Stimulated activated CD8-positive, alpha-beta memory T cell treated with anti-CD3 and anti-CD28 coated beads, Interleukin-4, amount 100 ng/mL, for 4 hours (primary cell): ENCODE measurements at regions not wholly inside any gene's neighbourhood (a gene's known extent, or its start where the extent isn't known, plus 50 kb on each side); places are given as distances from the start of the nearest gene placed in this dataset.
"Not testable (repeated sequence)": the region's sequence is repeated elsewhere in the genome, so short reads cannot be mapped to it uniquely, and the experiment has no call there.

ENCODE experiments used
- DNase-seq, 2 donors: peaks; one replicate each; pipeline ENCODE4 v3.0.0-alpha.2; 2020; ENCODE audit warnings: low read depth in 2 of 2, low spot score in 1 of 2

GRCh38 chr1:61028136-61028535 is 54.2 kb upstream of the NFIA start:
- DNase-seq, result no peak

DNA sequence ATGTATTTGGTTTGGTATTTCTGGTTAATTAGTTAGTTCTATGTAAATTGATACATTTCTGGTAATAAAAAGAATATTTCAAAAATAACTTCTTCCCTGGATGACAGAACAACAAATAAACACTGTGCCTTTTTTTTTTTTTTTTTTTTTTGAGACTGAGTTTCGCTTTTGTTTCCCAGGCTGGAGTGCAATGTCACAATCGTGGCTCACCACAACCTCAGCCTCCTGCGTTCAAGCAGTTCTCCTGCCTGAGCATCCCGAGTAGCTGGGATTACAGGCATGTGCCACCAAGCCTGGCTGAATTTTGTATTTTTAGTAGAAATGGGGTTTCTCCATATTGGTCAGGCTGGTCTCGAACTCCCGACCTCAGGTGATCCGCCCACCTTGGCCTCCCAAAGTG is 64.3 kb upstream of the NFIA start:
- DNase-seq, result not testable (repeated sequence)

DNA sequence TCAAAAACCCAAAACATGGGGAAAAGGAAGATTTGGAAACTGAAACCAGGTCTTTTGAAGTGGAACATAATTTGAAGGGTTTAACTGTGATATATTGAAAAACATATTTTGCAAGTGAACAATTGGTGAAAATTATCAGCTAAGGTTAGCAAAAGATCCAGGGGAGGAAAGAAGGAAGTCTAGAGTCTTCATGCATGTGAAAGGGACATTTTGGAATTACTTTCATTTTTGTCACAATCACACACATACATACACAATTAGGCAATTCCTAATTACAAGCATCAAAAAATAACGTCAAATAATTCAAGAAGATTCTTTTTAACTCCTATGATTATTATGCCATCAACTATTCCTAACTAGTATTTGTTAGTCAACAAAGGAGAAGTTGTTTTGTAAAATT is 64.7 kb upstream of the NFIA start:
- no peak for DNase-seq

GRCh38 chr1:61013946-61014667 is 68.3 kb upstream of the NFIA start:
- no peak for DNase-seq

- DNase-seq, result no peak
Measured at GRCh38 chr1:61013189-61013945, 69.0 kb upstream of the NFIA start.

GRCh38 chr1:61012341-61012761 is 70.0 kb upstream of the NFIA start:
- no peak for DNase-seq

DNA sequence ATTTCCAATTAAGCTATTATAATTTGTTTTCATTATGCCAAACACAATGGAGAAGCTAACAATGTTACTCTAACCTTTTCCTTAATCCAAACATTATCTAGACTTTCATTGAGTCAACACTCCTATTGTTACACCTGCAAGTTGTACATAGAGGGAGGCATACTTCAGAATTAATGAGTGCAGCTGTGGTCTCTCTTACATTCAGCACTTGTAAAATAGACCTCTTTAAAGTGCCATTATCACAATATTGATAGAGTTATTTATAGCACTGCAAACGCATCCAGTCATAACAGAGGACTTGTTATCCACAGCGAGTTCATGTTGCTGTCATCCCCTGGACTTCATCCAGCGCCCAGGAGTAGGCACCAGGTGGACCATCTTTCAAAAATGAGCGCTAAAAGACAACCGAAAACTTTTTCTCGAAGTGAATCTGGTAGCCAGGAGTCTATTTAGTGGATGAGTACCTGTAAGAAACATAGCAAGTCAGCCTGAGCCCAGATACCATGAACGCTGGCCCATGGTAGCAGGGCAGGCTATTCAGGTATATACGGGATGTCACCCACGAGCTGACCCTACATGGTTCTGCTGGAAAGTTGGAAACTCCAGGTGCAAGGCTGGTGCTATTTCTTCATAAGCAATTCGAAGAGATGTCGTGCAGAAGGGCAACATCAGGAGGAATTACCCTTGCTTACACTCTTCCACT is 70.6 kb upstream of the NFIA start:
- DNase-seq, result no peak

DNA sequence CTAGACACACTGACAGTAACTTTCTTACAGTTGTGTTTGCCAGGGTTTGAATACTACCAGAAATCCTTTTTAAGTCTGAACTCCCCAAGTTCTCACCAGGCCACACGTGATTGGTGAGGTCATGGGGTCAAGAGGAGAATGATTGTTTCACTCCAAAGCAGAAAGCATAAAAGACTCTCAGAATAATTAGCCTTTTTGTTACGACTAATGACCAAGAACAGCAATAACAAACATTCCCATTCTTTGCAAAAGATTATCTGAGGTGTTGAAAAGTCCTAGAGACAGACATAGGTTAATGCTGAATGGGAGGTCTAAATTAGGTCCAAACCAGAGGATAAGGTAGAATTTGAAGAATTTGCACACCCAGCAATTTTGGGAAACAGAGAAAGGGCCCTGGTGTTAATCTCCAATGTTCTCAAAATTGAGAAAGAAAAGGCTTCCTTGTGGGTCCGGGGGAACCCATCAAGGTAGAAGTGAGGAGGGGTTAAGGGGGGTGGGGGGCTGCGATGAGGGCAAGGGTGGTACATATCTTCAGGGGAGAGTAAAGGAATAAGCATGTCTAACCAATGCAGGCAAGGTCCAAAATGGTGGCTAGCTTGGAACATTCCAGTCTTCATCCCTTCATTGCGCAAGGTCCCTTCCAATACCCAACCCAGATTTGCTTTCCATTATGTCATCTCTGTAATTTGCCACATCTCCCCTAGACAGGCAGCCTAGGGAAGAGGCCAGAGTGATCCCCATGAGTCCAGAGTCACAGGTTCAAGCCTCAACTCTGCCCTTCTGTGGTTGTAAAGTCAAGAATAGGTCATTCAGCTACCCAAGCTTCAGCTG is 74.6 kb upstream of the NFIA start:
- DNase-seq, result no peak

- DNase-seq, result no peak
Measured at GRCh38 chr1:61005614-61006580, 76.5 kb upstream of the NFIA start.

- no peak for DNase-seq
Measured at GRCh38 chr1:61004262-61005003, 77.9 kb upstream of the NFIA start.

- DNase-seq, result no peak
Measured at GRCh38 chr1:61000327-61000726, 82.0 kb upstream of the NFIA start.

GRCh38 chr1:60998786-60999185 is 83.6 kb upstream of the NFIA start:
- DNase-seq, result no peak

DNA sequence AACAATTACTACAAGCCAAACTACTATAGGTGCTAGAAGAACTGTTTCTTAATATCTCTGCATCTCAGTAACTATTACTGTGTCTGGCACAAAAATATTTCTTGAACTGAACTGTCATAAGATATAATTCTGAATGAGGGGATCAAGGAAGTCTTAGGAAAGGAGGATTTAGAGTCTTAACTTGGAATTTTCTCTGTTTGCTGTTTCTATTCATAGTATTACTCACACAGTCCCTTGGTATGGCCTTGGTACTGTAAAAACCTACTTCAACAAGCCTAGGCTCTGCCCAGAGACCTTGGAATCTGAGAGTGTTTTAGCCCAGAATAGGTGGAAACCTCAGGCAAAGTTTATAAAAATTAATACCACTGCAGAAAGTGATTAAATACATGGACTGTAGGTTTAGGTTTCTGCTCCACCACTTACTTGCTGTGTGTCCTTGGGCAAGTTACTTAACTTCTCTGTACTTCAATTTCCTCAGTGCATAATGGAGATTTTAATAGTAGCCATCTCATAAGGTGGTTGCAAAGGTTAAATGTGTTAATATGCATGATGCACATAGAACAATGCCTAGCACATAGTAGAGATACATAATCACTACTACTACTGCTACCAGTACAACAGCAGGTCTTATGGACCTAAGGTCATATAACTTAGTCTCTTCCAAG is 87.4 kb upstream of the NFIA start:
- DNase-seq, result no peak

DNA sequence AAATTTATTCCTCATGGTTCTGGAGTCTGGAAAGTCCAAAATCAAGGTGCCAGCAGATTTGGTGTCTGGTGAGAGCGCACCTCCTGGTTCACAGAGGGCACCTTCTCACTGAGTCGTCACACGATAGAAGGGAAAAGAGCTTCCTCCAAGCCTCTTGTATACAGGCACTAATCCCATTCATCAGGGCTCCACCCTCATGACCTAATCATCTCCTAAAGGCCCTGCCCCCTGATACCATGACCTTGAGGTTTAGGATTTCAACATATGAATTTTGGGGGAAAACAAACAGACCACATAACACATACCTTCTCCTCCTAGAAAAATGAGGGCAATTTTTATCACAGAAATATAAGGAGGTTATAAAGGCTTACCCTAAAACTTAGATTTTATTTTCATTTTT is 88.0 kb upstream of the NFIA start:
- DNase-seq, result no peak

DNA sequence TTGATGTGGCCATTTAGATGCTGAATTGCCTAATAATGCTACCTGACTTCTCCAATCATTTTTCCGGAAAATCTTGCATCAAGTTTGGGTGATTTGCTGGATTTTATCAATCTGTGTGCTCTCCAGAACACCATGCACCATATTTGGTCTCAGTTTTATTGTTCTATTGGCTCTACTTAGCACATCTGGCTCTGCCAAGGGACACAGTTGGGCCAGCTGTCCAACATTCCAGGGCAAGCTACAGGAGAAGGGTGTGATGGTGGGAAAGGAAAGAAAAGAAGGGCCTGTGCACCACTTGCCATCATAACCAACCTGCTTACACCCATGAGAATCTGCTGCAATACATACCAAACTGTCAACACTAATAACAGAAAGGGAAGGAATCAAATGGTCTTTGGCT is 90.2 kb upstream of the NFIA start:
- DNase-seq, result no peak

DNA sequence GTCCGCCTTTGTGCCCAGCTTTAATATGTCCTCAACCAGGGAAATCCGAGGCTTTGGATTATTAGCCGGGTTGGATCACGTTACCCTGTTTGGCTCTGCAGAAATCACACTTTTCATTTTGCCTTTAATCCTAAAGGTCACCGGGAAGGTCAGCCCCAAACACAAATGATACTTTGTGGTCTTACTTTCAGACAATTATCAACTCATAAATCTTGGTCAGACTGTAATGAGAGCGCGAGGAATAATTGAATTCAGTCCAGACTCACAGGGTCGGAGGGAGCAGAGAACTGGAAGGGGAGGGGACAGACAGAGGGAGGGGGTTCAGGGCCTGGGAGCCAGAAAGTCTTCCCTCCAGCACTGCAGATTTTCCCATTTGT is 91.7 kb upstream of the NFIA start:
- no peak for DNase-seq

GRCh38 chr1:60989749-60990713 is 92.3 kb upstream of the NFIA start:
- no peak for DNase-seq

GRCh38 chr1:60988891-60989290 is 93.5 kb upstream of the NFIA start:
- no peak for DNase-seq
